MCF 10A (cell line): ENCODE measurements at regions not wholly inside any gene's neighbourhood (a gene's known extent, or its start where the extent isn't known, plus 50 kb on each side); places are given as distances from the start of the nearest gene placed in this dataset.
"Not testable (repeated sequence)": the region's sequence is repeated elsewhere in the genome, so short reads cannot be mapped to it uniquely, and the experiment has no call there.

Experiments
- BruUV-seq: library from RNA; stranded (reverse); fragments of 400-500 nt; replicated peaks from 2 replicates; lab custom pipeline; 2021; lab: Mats Ljungman, UMichigan
- CTCF ChIA-PET: fragments of 300-600 bp; sonication (Branson Sonifier 250); formaldehyde crosslinking; extraction: SDS; loops from one replicate; lab custom pipeline; 2021; ENCODE audit warnings: antibody characterized with exemption, inconsistent platforms; lab: Yijun Ruan, JAX
- POLR2A ChIA-PET: fragments of 300-600, 350-650 bp; sonication (Branson Sonifier 250); formaldehyde crosslinking; extraction: SDS; loops from one replicate; lab custom pipeline; 2020; ENCODE audit warnings: antibody characterized with exemption, inconsistent platforms; lab: Yijun Ruan, JAX
- DNase-seq: peaks from one replicate; pipeline ENCODE4 v3.0.0-alpha.2; 2018; ENCODE audit not compliant: unreplicated experiment
- H3K27ac Mint-ChIP-seq: one replicate; pipeline ENCODE4 v1.8.0; 2022; ENCODE audit warnings: mild to moderate bottlenecking, low read depth, mixed read lengths; ENCODE audit not compliant: unreplicated experiment
- H3K27me3 Mint-ChIP-seq: one replicate; pipeline ENCODE4 v1.8.0; 2022; ENCODE audit warnings: mixed read lengths; ENCODE audit not compliant: insufficient read depth, unreplicated experiment
- H3K36me3 Mint-ChIP-seq: one replicate; pipeline ENCODE4 v1.8.0; 2022; ENCODE audit warnings: mild to moderate bottlenecking, moderate library complexity, mixed read lengths; ENCODE audit not compliant: insufficient read depth, unreplicated experiment
- H3K4me1 Mint-ChIP-seq: one replicate; pipeline ENCODE4 v1.8.0; 2022; ENCODE audit warnings: mixed read lengths; ENCODE audit not compliant: insufficient read depth, unreplicated experiment
- H3K4me3 Mint-ChIP-seq: one replicate; pipeline ENCODE4 v1.8.0; 2022; ENCODE audit warnings: mild to moderate bottlenecking, moderate library complexity, mixed read lengths; ENCODE audit not compliant: unreplicated experiment
- H3K9me3 Mint-ChIP-seq: one replicate; pipeline ENCODE4 v1.8.0; 2022; ENCODE audit warnings: mixed read lengths; ENCODE audit not compliant: unreplicated experiment
- intact Hi-C: fragments of 100-400 bp; cut with micrococcal nuclease; formaldehyde crosslinking; loops from 2 replicates; pipeline ENCODE4 v1.14.1; 2022
- TF ChIP-seq, protein P1 (sequence below): fragments of 200-600 bp; IDR thresholded peaks from one replicate; pipeline ENCODE4 v1.8.0; 2022; ENCODE audit warnings: antibody characterized with exemption, mild to moderate bottlenecking; ENCODE audit not compliant: unreplicated experiment

DNA sequence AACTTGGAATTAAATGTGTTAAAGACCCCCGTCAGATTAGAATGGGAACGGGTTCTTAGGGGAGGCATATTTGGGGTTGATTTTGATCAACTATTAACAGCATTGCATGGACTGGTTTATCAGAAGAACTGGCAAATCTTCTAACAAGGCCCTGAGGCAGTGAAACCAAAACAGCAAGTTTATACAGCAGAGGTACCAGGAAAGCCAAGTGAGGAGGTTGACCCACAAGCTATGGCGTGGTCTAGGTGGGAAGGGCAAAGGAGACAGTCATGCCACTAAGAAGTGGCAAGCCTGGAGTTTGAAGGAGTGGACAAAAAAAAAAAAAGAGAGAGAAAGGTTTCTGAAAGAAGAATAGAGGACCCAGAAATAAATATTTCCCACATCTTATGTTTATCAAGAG lies 187.0 kb downstream of the MREG start:
- Mint-ChIP-seq H3K4me3 (no peak overlapping the region), H3K9me3 (peaks cover 5% of the 10 kb centered on the region), H3K27ac (no peak overlapping the region), H3K4me1 (peaks cover 22% of the 10 kb centered on the region), H3K36me3 (no peaks in the 10 kb centered on the region), H3K27me3 (no peaks in the 10 kb centered on the region)
- BruUV-seq: no TSS peak
- intact Hi-C loops: no loop called here
- ChIA-PET POLR2A (no interaction called here), CTCF (interaction anchor here (0.5 to 0.6 kb wide), 2 partner anchors 8 to 13 kb away, joined by 3 to 4 read pairs; no protein-coding TSS in a partner anchor)
- DNase-seq: no peak
- TF ChIP-seq, protein P1, sequence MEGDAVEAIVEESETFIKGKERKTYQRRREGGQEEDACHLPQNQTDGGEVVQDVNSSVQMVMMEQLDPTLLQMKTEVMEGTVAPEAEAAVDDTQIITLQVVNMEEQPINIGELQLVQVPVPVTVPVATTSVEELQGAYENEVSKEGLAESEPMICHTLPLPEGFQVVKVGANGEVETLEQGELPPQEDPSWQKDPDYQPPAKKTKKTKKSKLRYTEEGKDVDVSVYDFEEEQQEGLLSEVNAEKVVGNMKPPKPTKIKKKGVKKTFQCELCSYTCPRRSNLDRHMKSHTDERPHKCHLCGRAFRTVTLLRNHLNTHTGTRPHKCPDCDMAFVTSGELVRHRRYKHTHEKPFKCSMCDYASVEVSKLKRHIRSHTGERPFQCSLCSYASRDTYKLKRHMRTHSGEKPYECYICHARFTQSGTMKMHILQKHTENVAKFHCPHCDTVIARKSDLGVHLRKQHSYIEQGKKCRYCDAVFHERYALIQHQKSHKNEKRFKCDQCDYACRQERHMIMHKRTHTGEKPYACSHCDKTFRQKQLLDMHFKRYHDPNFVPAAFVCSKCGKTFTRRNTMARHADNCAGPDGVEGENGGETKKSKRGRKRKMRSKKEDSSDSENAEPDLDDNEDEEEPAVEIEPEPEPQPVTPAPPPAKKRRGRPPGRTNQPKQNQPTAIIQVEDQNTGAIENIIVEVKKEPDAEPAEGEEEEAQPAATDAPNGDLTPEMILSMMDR: no peak

DNA sequence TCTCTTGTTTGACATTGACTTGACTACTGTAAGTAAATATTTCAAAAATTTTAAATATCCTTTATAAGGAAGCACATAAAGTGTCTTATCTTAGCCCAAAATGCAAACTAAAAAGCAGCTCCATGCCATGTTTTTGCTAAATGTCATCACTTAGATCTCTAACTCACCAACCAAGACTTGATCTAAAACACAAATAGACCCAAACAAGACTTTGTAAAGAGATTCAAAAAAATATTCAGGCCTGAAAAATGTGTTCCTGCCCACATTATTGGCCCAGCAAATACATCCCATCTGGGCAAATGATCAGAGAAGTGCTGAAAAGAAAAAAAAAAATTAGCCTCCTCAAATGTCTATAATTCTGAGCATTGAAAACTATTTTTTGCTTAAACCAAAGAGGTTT lies 187.6 kb downstream of the MREG start:
- TF ChIP-seq, protein P1: no peak
- no peak overlapping the region for H3K27ac Mint-ChIP-seq
- no peak for DNase-seq
- no peak overlapping the region for H3K4me3 Mint-ChIP-seq
- peaks cover 7% of the 10 kb centered on the region for H3K9me3 Mint-ChIP-seq
- H3K36me3 Mint-ChIP-seq: no peaks in the 10 kb centered on the region
- ChIA-PET CTCF (interaction anchor here (0.5 to 0.6 kb wide), 2 partner anchors 9 to 13 kb away, joined by 3 to 4 read pairs; no protein-coding TSS in a partner anchor), POLR2A (interaction anchor here (0.7 kb wide), 1 partner anchor 12 kb away, joined by 3 read pairs; no protein-coding TSS in a partner anchor)
- peaks cover 19% of the 10 kb centered on the region for H3K4me1 Mint-ChIP-seq
- BruUV-seq: no TSS peak
- intact Hi-C loops: no loop called here
- H3K27me3 Mint-ChIP-seq: no peaks in the 10 kb centered on the region

DNA sequence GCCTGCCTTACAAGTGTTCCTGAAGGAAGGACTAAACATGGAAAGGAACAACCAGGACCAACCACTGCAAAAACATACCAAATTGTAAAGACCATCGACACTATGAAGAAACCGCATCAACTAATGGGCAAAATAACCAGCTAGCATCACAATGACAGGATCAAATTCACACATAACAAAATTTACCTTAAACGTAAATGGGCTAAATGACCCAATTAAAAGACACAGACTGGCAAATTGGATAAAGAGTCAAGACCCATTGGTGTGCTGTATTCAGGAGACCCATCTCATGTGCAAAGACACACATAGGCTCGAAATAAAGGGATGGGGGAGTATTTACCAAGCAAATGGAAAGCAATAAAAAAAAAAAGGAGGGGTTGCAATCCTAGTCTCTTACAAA lies 192.1 kb downstream of the MREG start:
- H3K9me3 Mint-ChIP-seq: peaks cover 12% of the 10 kb centered on the region
- BruUV-seq, H3K4me3 Mint-ChIP-seq, H3K27me3 Mint-ChIP-seq, DNase-seq, CTCF ChIA-PET, POLR2A ChIA-PET, H3K27ac Mint-ChIP-seq, H3K4me1 Mint-ChIP-seq, intact Hi-C loops, H3K36me3 Mint-ChIP-seq: not testable (repeated sequence)

DNA sequence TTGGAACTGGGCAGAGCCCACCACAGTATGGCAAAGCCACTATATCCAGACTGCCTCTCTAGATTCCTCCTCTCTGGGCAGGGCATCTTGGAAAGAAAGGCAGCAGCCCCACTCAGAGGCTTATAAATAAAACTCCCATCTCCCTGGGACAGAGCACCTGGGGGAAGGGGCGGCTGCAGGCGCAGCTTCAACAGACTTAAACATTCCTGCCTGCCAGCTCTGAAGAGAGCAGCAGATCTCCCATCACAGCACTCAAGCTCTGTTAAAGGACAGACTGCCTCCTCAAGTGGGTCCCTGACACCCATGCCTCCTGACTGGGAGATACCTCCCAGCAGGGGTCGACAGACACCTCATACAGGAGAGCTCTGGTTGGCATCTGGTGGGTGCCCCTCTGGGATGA lies 193.6 kb downstream of the MREG start:
- BruUV-seq, H3K27me3 Mint-ChIP-seq, DNase-seq, H3K4me1 Mint-ChIP-seq, H3K4me3 Mint-ChIP-seq, H3K27ac Mint-ChIP-seq, intact Hi-C loops, H3K36me3 Mint-ChIP-seq, POLR2A ChIA-PET: not testable (repeated sequence)
- CTCF ChIA-PET: interaction anchor here (0.7 kb wide), 2 partner anchors 14 to 83 kb away, joined by 3 read pairs; no protein-coding TSS in a partner anchor
- peaks cover 12% of the 10 kb centered on the region for H3K9me3 Mint-ChIP-seq

DNA sequence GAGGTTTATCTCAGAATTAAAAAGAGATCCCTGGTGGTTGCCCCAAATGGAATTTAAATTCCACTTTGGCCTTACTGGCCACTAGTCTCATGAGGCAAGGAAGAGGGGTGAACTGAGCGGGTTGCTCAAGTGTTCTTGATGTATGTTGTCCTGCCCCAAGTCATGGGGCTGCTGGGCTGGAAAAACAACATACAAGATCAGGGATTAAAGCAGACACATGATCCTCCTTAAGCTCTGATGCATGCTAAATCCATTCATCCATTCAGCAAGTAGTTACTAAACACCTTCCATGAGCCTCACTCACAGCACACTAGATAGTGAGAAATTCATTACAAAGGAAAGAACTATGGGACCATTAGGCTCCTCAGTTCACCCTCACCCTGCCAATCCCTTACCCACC lies 196.3 kb downstream of the MREG start:
- no TSS peak for BruUV-seq
- no peak for DNase-seq
- H3K36me3 Mint-ChIP-seq: no peaks in the 10 kb centered on the region
- peaks cover 7% of the 10 kb centered on the region for H3K4me1 Mint-ChIP-seq
- CTCF ChIA-PET: interaction anchor here (1.0 kb wide), 1 partner anchor 16 kb away, joined by 3 read pairs; no protein-coding TSS in a partner anchor
- intact Hi-C loops: no loop called here
- no peaks in the 10 kb centered on the region for H3K27me3 Mint-ChIP-seq
- POLR2A ChIA-PET: no interaction called here
- no peak overlapping the region for H3K27ac Mint-ChIP-seq
- TF ChIP-seq, protein P1: no peak
- no peak overlapping the region for H3K4me3 Mint-ChIP-seq
- H3K9me3 Mint-ChIP-seq: peaks cover 7% of the 10 kb centered on the region
